B cell (primary cell): ENCODE measurements at regions not wholly inside any gene's neighbourhood (a gene's known extent, or its start where the extent isn't known, plus 50 kb on each side); places are given as distances from the start of the nearest gene placed in this dataset.

Source experiments
- EZH2 ChIP-seq: IDR thresholded peaks from 2 replicates; pipeline ENCODE4 v1.6.1; 2012; ENCODE audit warnings: borderline replicate concordance, low read depth, mild to moderate bottlenecking, moderate library complexity, low read length; ENCODE audit not compliant: insufficient read depth, poor library complexity, severe bottlenecking
- TF ChIP-seq, protein P1 (sequence below): fragments of 200-600 bp; IDR thresholded peaks from one replicate; pipeline ENCODE4 v1.8.0; 2022; ENCODE audit warnings: antibody characterized with exemption, mild to moderate bottlenecking

DNA sequence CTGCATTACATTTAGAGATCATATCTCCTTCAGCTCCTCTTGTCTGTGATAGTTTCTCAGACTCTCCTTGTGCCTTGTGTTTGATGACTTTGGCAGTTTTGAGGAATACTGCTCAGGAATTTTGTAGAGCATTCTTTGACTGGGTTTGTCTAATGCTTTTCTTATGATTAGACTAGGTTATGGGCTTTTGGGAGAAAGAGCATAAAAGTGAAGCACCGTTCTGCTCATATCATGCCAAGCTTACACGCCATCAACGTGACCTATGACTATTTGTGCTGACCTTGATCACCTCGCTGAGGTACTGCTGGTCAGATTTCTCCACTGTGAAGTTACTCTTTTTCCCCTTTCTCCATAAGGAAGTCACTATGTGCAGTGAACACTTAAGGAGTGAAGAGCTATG lies 256.0 kb downstream of the LY86 start:
- TF ChIP-seq, protein P1, sequence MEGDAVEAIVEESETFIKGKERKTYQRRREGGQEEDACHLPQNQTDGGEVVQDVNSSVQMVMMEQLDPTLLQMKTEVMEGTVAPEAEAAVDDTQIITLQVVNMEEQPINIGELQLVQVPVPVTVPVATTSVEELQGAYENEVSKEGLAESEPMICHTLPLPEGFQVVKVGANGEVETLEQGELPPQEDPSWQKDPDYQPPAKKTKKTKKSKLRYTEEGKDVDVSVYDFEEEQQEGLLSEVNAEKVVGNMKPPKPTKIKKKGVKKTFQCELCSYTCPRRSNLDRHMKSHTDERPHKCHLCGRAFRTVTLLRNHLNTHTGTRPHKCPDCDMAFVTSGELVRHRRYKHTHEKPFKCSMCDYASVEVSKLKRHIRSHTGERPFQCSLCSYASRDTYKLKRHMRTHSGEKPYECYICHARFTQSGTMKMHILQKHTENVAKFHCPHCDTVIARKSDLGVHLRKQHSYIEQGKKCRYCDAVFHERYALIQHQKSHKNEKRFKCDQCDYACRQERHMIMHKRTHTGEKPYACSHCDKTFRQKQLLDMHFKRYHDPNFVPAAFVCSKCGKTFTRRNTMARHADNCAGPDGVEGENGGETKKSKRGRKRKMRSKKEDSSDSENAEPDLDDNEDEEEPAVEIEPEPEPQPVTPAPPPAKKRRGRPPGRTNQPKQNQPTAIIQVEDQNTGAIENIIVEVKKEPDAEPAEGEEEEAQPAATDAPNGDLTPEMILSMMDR = no peak
- no peak for TF ChIP-seq EZH2
